Hematopoietic multipotent progenitor cell treated with erythropoietin and hydrocortisone succinate and interleukin-3 and kit ligand, for 4 days (in vitro differentiated cells): ENCODE measurements at regions not wholly inside any gene's neighbourhood (a gene's known extent, or its start where the extent isn't known, plus 50 kb on each side); places are given as distances from the start of the nearest gene placed in this dataset.

Source experiments
- DNase-seq: peaks from one replicate; pipeline ENCODE4 v3.0.0-alpha.2; 2015

- no peak for DNase-seq
These were observed 728.6 kb downstream of the TRIML1 start for GRCh38 chr4:188867796-188868195.

GRCh38 chr4:188869581-188869980, 730.3 kb downstream of the TRIML1 start:
- no peak for DNase-seq

- DNase-seq = no peak
These were observed 733.6 kb downstream of the TRIML1 start for GRCh38 chr4:188872809-188873208.

GRCh38 chr4:188876881-188877280, 737.6 kb downstream of the TRIML1 start:
- no peak for DNase-seq

GRCh38 chr4:188879598-188879997, 740.4 kb downstream of the TRIML1 start:
- DNase-seq = peak; percentile 12

GRCh38 chr4:188887905-188888304, 748.7 kb downstream of the TRIML1 start:
- DNase-seq = no peak

- DNase-seq = no peak
These were observed 753.6 kb downstream of the TRIML1 start for GRCh38 chr4:188892837-188893236.

GRCh38 chr4:188903986-188904385, 764.7 kb downstream of the TRIML1 start:
- no peak for DNase-seq

- no peak for DNase-seq
These were observed 765.4 kb downstream of the TRIML1 start for GRCh38 chr4:188904617-188905016.

GRCh38 chr4:188905248-188905647, 766.0 kb downstream of the TRIML1 start:
- no peak for DNase-seq

- DNase-seq = no peak
These were observed 772.0 kb downstream of the TRIML1 start for GRCh38 chr4:188911199-188911598.

GRCh38 chr4:188911707-188912106, 772.5 kb downstream of the TRIML1 start:
- no peak for DNase-seq

GRCh38 chr4:188915175-188915574, 775.9 kb downstream of the TRIML1 start:
- no peak for DNase-seq

- no peak for DNase-seq
These were observed 779.5 kb downstream of the TRIML1 start for GRCh38 chr4:188918787-188919186.

- peak; percentile 1 for DNase-seq
These were observed 791.6 kb downstream of the TRIML1 start for GRCh38 chr4:188930822-188931221.

GRCh38 chr4:188934320-188934962, 795.2 kb downstream of the TRIML1 start:
- no peak for DNase-seq

GRCh38 chr4:188941524-188942119, 802.4 kb downstream of the TRIML1 start:
- no peak for DNase-seq

- no peak for DNase-seq
These were observed 803.4 kb downstream of the TRIML1 start for GRCh38 chr4:188942606-188943005.

- DNase-seq = no peak
These were observed 810.4 kb downstream of the TRIML1 start for GRCh38 chr4:188949596-188949995.

GRCh38 chr4:188955066-188955465, 815.8 kb downstream of the TRIML1 start:
- peak; percentile 3 for DNase-seq

- DNase-seq = no peak
These were observed 817.3 kb downstream of the TRIML1 start for GRCh38 chr4:188956566-188956965.

- no peak for DNase-seq
These were observed 819.1 kb downstream of the TRIML1 start for GRCh38 chr4:188958346-188958745.

- no peak for DNase-seq
These were observed 820.2 kb downstream of the TRIML1 start for GRCh38 chr4:188959424-188959823.

GRCh38 chr4:188960411-188961093, 821.3 kb downstream of the TRIML1 start:
- no peak for DNase-seq
